KMS-11 (cell line): ENCODE measurements at regions not wholly inside any gene's neighbourhood (a gene's known extent, or its start where the extent isn't known, plus 50 kb on each side); places are given as distances from the start of the nearest gene placed in this dataset.

Experiments
- H2AFZ ChIP-seq: fragments of 200-600 bp; sonication (generic); 2 replicates; pipeline ENCODE4 v1.6.1; 2016; ENCODE audit warnings: antibody characterized with exemption, mixed run types, low read depth
- H3K27ac ChIP-seq: fragments of 200-600 bp; sonication (generic); 2 replicates; pipeline ENCODE4 v1.6.1; 2016; ENCODE audit warnings: mild to moderate bottlenecking, mixed run types
- H3K27me3 ChIP-seq: fragments of 200-600 bp; sonication (generic); 2 replicates; pipeline ENCODE4 v1.6.1; 2017; ENCODE audit warnings: mild to moderate bottlenecking, low read depth, mixed run types, moderate library complexity; ENCODE audit not compliant: insufficient read depth
- H3K36me3 ChIP-seq: fragments of 200-600 bp; sonication (generic); 2 replicates; pipeline ENCODE4 v1.6.1; 2017; ENCODE audit warnings: mild to moderate bottlenecking, mixed run types; ENCODE audit not compliant: insufficient read depth
- H3K4me1 ChIP-seq: fragments of 200-600 bp; sonication (generic); 2 replicates; pipeline ENCODE4 v1.6.1; 2016; ENCODE audit warnings: mild to moderate bottlenecking, low read depth, mixed run types; ENCODE audit not compliant: poor library complexity, severe bottlenecking
- H3K4me2 ChIP-seq: fragments of 200-600 bp; sonication (generic); 2 replicates; pipeline ENCODE4 v1.7.0; 2016; ENCODE audit warnings: mild to moderate bottlenecking, mixed run types
- H3K4me3 ChIP-seq: fragments of 200-600 bp; sonication (generic); IDR thresholded peaks from 2 replicates; pipeline ENCODE4 v1.6.1; 2017; ENCODE audit warnings: low read depth, low read length, mixed read lengths; ENCODE audit not compliant: insufficient read depth
- H3K79me2 ChIP-seq: fragments of 200-600 bp; sonication (generic); 2 replicates; pipeline ENCODE4 v1.6.1; 2016; ENCODE audit warnings: low read depth, mixed run types; ENCODE audit not compliant: insufficient read depth
- H3K9ac ChIP-seq: fragments of 200-600 bp; sonication (generic); 2 replicates; pipeline ENCODE4 v1.6.1; 2016; ENCODE audit warnings: mild to moderate bottlenecking, mixed run types
- H4K20me1 ChIP-seq: fragments of 200-600 bp; sonication (generic); 2 replicates; pipeline ENCODE4 v1.6.1; 2016; ENCODE audit warnings: mild to moderate bottlenecking, mixed run types; ENCODE audit not compliant: insufficient read depth
- CTCF ChIP-seq: fragments of 200-600 bp; sonication (generic); conservative IDR thresholded peaks from 2 replicates; pipeline ENCODE4 v1.6.1; 2017; ENCODE audit warnings: low read depth, mild to moderate bottlenecking, antibody characterized with exemption, low read length, moderate library complexity, mixed read lengths

GRCh38 chr6:27026361-27026760, 221.1 kb upstream of the PRSS16 start:
- Histone ChIP-seq H3K36me3 (no peaks in the 10 kb centered on the region), H3K27ac (no peak overlapping the region), H3K9ac (no peak overlapping the region), H3K27me3 (no peaks in the 10 kb centered on the region), H4K20me1 (no peaks in the 10 kb centered on the region), H3K79me2 (no peaks in the 10 kb centered on the region), H3K4me1 (no peaks in the 10 kb centered on the region), H3K4me3 (no peak overlapping the region), H2AFZ (no peak overlapping the region), H3K4me2 (no peak overlapping the region)
- no peak for TF ChIP-seq CTCF

GRCh38 chr6:27031302-27031701, 216.2 kb upstream of the PRSS16 start:
- Histone ChIP-seq H3K27me3 (no peaks in the 10 kb centered on the region), H3K4me2 (no peak overlapping the region), H3K4me3 (no peak overlapping the region), H3K79me2 (no peaks in the 10 kb centered on the region), H4K20me1 (no peaks in the 10 kb centered on the region), H3K9ac (no peak overlapping the region), H3K4me1 (no peaks in the 10 kb centered on the region), H2AFZ (no peak overlapping the region), H3K27ac (no peak overlapping the region), H3K36me3 (no peaks in the 10 kb centered on the region)
- no peak for TF ChIP-seq CTCF

- H3K36me3 ChIP-seq: no peaks in the 10 kb centered on the region
- no peak overlapping the region for H3K4me3 ChIP-seq
- no peaks in the 10 kb centered on the region for H3K27me3 ChIP-seq
Observed at GRCh38 chr6:27038498-27038897, 209.0 kb upstream of the PRSS16 start.

GRCh38 chr6:27040244-27041042, 207.1 kb upstream of the PRSS16 start:
- no peak overlapping the region for H2AFZ ChIP-seq
- H4K20me1 ChIP-seq: no peaks in the 10 kb centered on the region
- no peak overlapping the region for H3K9ac ChIP-seq
- H3K27ac ChIP-seq: no peak overlapping the region
- peak overlapping the region; percentile 22; the same call in 1 of the 2 replicates for H3K4me2 ChIP-seq
- H3K79me2 ChIP-seq: no peaks in the 10 kb centered on the region
- H3K27me3 ChIP-seq: no peaks in the 10 kb centered on the region
- H3K4me3 ChIP-seq: no peak overlapping the region
- no peaks in the 10 kb centered on the region for H3K36me3 ChIP-seq
- no peak for TF ChIP-seq CTCF
- peaks cover 16% of the 10 kb centered on the region for H3K4me1 ChIP-seq

More at GRCh38 chr6:27038498-27038897, 209.0 kb upstream of the PRSS16 start:
- Histone ChIP-seq H3K4me2 (no peak overlapping the region), H3K27ac (no peak overlapping the region), H3K9ac (no peak overlapping the region), H3K4me1 (peaks cover 16% of the 10 kb centered on the region), H2AFZ (no peak overlapping the region), H3K79me2 (no peaks in the 10 kb centered on the region), H4K20me1 (no peaks in the 10 kb centered on the region)
- TF ChIP-seq CTCF: no peak
